Gastroesophageal sphincter (tissue), 4 donors: ENCODE measurements at regions not wholly inside any gene's neighbourhood (a gene's known extent, or its start where the extent isn't known, plus 50 kb on each side); places are given as distances from the start of the nearest gene placed in this dataset.

Source experiments
- ATAC-seq: fragments of 150-250 bp; one replicate; pipeline ENCODE4 v1.9.1; 2016; ENCODE audit warnings: mild to moderate bottlenecking, moderate library complexity
- H3K27ac ChIP-seq, 4 donors: fragments of 200-600 bp; sonication (generic) in 3 of 4; 1 replicate in 3 of 4; 2 replicates in 1 of 4; pipeline ENCODE4 v1.5.1; 2016 to 2019
- H3K27me3 ChIP-seq: fragments of 200-600 bp; sonication (generic); one replicate; pipeline ENCODE4 v1.5.1; 2019
- H3K36me3 ChIP-seq, 2 donors: fragments of 200-600 bp; sonication (generic); one replicate each; pipeline ENCODE4 v1.5.1; 2019; ENCODE audit warnings: control low read depth in 1 of 2
- H3K4me1 ChIP-seq, 3 donors: fragments of 200-600 bp; sonication (generic); 1 replicate in 2 of 3; 2 replicates in 1 of 3; pipeline ENCODE4 v1.5.1; 2016 to 2019; ENCODE audit warnings: control low read depth in 2 of 3
- H3K4me3 ChIP-seq, 2 donors: fragments of 200-600 bp; sonication (generic); one replicate each; pipeline ENCODE4 v1.5.1; 2019; ENCODE audit warnings: mild to moderate bottlenecking in 1 of 2, moderate library complexity in 1 of 2
- H3K9me3 ChIP-seq, 3 donors: fragments of 200-600 bp; sonication (generic); one replicate each; pipeline ENCODE4 v1.5.1; 2017 to 2019; ENCODE audit warnings: control low read depth in 2 of 3
- CTCF ChIP-seq, 4 experiments: fragments of 200-600 bp in 2 of 4; fragments of 450-650 bp in 2 of 4; sonication (generic) in 1 of 4; IDR thresholded peaks; one replicate each; pipeline ENCODE4 v1.5.1; 2017 to 2019; ENCODE audit warnings: antibody characterized with exemption in 4 of 4, mild to moderate bottlenecking in 2 of 4, moderate library complexity in 2 of 4
- EP300 ChIP-seq: sonication (generic); formaldehyde crosslinking; IDR thresholded peaks from one replicate; pipeline ENCODE4 v1.6.1; 2017; ENCODE audit warnings: antibody characterized with exemption, mild to moderate bottlenecking
- POLR2A ChIP-seq, 2 donors: fragments of 450-650 bp; IDR thresholded peaks; one replicate each; pipeline ENCODE4 v1.6.1; 2017; ENCODE audit warnings: antibody characterized with exemption in 2 of 2, mild to moderate bottlenecking in 2 of 2, moderate library complexity in 1 of 2
- POLR2AphosphoS5 ChIP-seq: sonication (generic); formaldehyde crosslinking; IDR thresholded peaks from one replicate; pipeline ENCODE4 v1.6.1; 2017; ENCODE audit warnings: antibody characterized with exemption
- whole genome bisulfite sequencing, 2 donors: methylation state at CpG; one replicate each; pipeline ENCODE4 v1.1.5; 2018; ENCODE audit warnings: low coverage in 1 of 2; 5-methylcytosine and 5-hydroxymethylcytosine counted together

DNA sequence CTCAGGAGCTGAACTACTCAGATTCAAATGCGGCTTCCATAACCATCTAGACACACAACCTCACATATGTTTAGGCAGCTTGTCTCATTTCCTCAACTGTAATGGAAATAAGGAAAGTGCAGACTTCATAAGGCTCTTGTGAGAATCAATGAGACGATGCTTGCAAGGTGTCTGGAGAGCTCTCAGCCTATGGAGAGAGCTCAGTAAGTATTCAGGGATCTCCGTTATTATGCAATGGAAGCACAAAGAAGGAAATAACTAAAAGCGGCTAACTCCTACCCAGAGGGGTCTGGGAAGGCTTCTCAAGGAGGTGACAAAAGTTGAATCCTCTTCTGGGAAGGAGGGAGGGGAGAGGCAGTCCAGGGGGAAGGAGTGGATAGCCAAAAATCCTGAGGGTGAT, 50.1 kb upstream of the LIPC start:
- Histone ChIP-seq H3K9me3 (peaks cover 0 to 11% (median 0%) of the 10 kb centered on the region in 3 donors), H3K4me3 (no peak overlapping the region), H3K27ac (no peak overlapping the region), H3K4me1 (no peaks in the 10 kb centered on the region), H3K27me3 (no peaks in the 10 kb centered on the region), H3K36me3 (no peaks in the 10 kb centered on the region)
- TF ChIP-seq CTCF (IDR thresholded peaks at IDR 0.05) (no peak), POLR2AphosphoS5 (no peak), EP300 (no peak), POLR2A (IDR thresholded peaks at IDR 0.05) (no peak)
- no peak for ATAC-seq
- WGBS, 2 donors, result 93 to 100% methylated on average over 1 to 3 of the region's 4 CpGs
